Mammary epithelial cell (primary cell): ENCODE measurements at regions not wholly inside any gene's neighbourhood (a gene's known extent, or its start where the extent isn't known, plus 50 kb on each side); places are given as distances from the start of the nearest gene placed in this dataset.

Experiments
- CTCF ChIP-seq, 2 donors: IDR thresholded peaks in 1 of 2; conservative IDR thresholded peaks in 1 of 2; 2 replicates each; pipeline ENCODE4 v1.5.1; 2011 to 2012; ENCODE audit warnings: inconsistent platforms in 2 of 2, low read length in 2 of 2, mild to moderate bottlenecking in 2 of 2, control low read depth in 1 of 2, low read depth in 1 of 2; ENCODE audit not compliant: insufficient read depth in 1 of 2; ENCODE audit errors: extremely low read depth in 1 of 2
- EZH2 ChIP-seq: IDR thresholded peaks from 2 replicates; pipeline ENCODE4 v1.6.1; 2012; ENCODE audit warnings: low read length, inconsistent platforms, borderline replicate concordance

- TF ChIP-seq CTCF (conservative IDR thresholded peaks at IDR 0.05 in 1 of 2, IDR thresholded peaks at IDR 0.05 in 1 of 2; ENCODE audit: extremely low read depth in 1 of 2, insufficient read depth in 1 of 2, low read depth in 1 of 2, low read length in 2 of 2): no peak
- TF ChIP-seq EZH2: no peak
These were observed 872.2 kb upstream of the NXPH2 start for GRCh38 chr2:139652385-139652784.
